ENCODE measurements at regions not wholly inside any gene's neighbourhood (a gene's known extent, or its start where the extent isn't known, plus 50 kb on each side); places are given as distances from the start of the nearest gene placed in this dataset.
"Not testable (repeated sequence)": the region's sequence is repeated elsewhere in the genome, so short reads cannot be mapped to it uniquely, and the experiment has no call there.

DNA sequence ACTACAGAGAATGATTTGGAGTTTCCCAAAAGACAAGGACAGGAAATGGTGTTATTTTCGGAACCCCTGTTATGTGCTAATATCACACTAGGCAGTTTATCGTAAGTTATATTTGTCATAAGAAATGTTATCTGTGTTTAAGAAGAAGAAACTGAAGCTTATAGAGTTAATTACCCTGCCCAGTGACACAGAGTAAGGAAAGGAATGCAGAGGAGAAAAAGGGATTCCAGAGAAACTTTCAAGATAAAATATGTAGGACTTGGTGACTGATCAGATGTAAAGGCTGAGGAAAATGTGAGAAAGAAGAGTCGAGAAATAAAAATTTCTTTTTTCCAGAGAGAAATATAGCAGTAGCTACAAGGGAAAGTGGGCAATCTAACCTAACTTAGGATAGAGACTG is 63.5 kb upstream of the ZNF746 start:
- no peak for DNase-seq

DNA sequence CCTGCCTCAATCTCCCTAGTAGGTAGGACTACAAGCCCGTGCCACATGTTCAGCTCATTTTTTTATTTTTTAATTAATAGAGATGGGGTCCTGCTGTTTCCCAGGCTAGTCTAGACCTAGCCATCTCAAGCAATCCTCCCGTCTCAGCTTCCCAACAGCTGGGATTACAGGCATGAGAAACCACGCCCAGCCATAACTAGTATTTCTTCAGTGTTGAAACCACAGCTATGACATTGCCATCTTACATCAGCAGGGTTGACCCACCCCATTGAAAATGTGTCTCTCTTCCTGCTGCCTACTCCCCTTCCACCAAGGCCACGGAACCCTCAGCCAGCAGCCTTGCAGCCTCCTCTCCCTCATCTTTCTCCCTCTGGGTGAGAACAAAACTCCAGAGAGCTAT is 62.1 kb upstream of the ZNF746 start:
- DNase-seq = no peak

DNA sequence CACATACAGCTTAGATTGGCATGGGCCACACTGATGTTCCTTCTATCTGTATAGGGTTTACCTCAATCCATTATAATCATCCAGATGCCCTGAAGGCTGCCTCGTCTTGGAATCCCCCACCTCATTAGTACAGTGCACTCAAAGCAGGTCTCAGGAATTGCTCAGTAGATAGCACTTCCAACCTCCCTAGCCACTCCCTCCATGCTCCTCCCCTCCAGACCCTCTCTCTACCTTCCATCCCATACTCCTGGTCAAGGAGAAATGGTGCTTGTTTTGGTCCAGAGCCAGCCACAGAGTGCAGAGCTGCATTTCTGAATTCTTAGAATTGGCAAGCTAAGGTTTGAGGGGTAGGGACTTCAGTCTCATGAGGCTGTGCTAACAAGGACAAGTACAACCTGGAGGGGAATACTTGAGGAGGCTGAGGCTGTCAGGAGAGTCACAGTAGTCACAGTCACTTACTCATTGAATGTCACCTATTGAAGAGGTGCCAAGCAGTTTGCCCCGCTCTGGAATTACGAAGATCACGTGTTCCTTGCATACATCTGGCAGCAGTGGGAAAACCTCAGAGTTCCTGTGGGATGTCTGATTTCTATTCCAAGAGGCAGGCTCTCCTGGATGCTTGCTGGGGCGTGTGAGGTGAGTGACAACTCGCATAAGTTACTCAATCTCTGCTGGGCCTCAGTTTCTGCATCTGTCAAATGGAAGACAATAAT is 60.7 kb upstream of the ZNF746 start:
- no peak for DNase-seq

DNA sequence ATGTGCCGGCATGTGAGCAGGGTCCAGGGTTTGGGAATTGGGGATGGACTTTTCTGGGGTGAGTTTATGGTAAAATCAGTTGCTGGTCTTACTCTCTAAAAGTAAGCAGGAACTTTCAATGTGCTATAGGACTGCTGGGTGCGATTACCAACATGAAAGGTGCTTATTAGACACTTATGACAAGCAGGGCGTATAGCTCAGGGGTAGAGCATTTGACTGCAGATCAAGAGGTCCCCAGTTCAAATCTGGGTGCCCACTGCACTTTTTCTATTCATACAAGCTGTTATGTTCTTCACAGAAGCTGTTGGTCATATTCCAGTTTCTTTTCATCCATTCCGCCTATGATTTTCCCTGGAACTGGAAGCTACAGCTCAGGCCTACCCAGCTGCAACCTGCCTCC is 58.9 kb upstream of the ZNF746 start:
- DNase-seq = not testable (repeated sequence)

DNA sequence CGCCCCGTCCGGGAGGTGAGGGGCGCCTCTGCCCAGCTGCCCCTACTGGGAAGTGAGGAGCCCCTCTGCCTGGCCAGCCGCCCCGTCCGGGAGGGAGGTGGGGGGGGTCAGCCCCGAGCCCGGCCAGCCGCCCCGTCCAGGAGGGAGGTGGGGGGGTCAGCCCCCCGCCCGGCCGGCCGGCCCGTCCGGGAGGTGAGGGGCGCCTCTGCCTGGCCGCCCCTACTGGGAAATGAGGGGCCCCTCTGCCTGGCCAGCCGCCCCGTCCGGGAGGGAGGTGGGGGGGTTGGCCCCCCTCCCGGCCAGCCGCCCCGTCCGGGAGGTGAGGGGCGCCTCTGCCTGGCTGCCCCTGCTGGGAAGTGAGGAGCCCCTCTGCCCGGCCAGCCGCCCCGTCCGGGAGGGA is 57.2 kb upstream of the ZNF746 start:
- DNase-seq = not testable (repeated sequence)

DNA sequence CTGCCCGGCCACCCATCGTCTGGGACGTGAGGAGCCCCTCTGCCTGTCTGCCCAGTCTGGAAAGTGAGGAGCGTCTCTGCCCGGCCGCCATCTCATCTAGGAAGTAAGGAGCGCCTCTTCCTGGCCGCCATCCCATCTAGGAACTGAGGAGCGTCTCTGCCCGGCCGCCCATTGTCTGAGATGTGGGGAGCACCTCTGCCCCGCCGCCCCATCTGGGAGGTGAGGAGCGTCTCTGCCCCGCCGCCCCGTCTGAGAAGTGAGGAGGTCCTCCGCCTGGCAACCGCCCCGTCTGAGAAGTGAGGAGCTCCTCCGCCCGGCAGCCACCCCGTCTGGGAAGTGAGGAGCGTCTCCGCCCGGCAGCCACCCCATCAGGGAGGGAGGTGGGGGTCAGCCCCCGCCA is 56.4 kb upstream of the ZNF746 start:
- DNase-seq = not testable (repeated sequence)

DNA sequence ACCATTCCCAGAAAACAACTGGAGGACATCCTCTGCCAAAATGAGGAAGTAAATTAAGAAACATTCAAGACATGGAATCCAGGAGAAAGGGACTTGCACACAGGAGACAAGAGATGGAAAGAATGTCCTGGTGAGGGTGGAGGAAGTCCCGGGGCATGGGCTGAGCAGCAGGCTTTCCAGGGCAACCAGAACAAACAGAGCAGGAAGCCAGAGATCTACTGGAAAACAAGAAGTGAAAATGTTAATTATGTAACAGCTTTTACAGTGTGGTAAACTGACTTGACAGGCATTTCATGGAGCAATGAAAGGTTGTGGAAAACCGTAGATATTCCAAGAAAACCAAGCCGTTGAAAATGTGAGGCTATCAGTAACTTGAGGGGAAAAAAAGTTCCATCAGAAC is 55.2 kb upstream of the ZNF746 start:
- DNase-seq = no peak

Measured in T1000 (cell line).